ENCODE measurements at regions not wholly inside any gene's neighbourhood (a gene's known extent, or its start where the extent isn't known, plus 50 kb on each side); places are given as distances from the start of the nearest gene placed in this dataset.

DNA sequence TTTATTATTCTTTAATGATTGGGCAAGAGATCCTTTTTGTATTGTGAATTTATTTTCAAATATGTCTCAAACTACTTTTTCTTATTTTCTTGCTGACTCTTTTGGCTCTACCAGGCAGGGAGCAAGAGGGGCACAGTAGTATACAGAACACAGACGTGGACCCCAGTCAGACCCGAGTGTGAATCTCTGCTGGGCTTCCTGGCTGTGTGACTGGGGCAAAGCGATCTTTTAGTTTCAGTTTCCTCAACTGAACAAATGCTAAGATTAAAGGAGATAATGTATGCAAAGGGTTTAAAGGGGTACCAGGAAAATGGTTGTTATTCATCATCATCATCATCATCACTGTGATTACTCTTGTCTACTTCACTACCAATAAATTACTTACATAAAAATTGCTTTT, 317.5 kb downstream of the HIVEP2 start:
- TF ChIP-seq, protein P1, sequence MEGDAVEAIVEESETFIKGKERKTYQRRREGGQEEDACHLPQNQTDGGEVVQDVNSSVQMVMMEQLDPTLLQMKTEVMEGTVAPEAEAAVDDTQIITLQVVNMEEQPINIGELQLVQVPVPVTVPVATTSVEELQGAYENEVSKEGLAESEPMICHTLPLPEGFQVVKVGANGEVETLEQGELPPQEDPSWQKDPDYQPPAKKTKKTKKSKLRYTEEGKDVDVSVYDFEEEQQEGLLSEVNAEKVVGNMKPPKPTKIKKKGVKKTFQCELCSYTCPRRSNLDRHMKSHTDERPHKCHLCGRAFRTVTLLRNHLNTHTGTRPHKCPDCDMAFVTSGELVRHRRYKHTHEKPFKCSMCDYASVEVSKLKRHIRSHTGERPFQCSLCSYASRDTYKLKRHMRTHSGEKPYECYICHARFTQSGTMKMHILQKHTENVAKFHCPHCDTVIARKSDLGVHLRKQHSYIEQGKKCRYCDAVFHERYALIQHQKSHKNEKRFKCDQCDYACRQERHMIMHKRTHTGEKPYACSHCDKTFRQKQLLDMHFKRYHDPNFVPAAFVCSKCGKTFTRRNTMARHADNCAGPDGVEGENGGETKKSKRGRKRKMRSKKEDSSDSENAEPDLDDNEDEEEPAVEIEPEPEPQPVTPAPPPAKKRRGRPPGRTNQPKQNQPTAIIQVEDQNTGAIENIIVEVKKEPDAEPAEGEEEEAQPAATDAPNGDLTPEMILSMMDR (IDR thresholded peaks at IDR 0.05): no peak
- TF ChIP-seq FOXJ3 (CRISPR knock-in tag; IDR thresholded peaks at IDR 0.05): no peak
- TF ChIP-seq, protein P2, sequence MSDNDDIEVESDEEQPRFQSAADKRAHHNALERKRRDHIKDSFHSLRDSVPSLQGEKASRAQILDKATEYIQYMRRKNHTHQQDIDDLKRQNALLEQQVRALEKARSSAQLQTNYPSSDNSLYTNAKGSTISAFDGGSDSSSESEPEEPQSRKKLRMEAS (IDR thresholded peaks at IDR 0.05; ENCODE audit: low read depth): no peak
- no peak for TF ChIP-seq TAF1 (IDR thresholded peaks at IDR 0.05; ENCODE audit: borderline replicate concordance, low read depth, low read length)
- TF ChIP-seq, protein P3, sequence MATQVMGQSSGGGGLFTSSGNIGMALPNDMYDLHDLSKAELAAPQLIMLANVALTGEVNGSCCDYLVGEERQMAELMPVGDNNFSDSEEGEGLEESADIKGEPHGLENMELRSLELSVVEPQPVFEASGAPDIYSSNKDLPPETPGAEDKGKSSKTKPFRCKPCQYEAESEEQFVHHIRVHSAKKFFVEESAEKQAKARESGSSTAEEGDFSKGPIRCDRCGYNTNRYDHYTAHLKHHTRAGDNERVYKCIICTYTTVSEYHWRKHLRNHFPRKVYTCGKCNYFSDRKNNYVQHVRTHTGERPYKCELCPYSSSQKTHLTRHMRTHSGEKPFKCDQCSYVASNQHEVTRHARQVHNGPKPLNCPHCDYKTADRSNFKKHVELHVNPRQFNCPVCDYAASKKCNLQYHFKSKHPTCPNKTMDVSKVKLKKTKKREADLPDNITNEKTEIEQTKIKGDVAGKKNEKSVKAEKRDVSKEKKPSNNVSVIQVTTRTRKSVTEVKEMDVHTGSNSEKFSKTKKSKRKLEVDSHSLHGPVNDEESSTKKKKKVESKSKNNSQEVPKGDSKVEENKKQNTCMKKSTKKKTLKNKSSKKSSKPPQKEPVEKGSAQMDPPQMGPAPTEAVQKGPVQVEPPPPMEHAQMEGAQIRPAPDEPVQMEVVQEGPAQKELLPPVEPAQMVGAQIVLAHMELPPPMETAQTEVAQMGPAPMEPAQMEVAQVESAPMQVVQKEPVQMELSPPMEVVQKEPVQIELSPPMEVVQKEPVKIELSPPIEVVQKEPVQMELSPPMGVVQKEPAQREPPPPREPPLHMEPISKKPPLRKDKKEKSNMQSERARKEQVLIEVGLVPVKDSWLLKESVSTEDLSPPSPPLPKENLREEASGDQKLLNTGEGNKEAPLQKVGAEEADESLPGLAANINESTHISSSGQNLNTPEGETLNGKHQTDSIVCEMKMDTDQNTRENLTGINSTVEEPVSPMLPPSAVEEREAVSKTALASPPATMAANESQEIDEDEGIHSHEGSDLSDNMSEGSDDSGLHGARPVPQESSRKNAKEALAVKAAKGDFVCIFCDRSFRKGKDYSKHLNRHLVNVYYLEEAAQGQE (IDR thresholded peaks at IDR 0.05; ENCODE audit: low read depth, low read length): no peak

Measured in SK-N-SH (cell line).